NT2/D1 (cell line): ENCODE measurements at regions not wholly inside any gene's neighbourhood (a gene's known extent, or its start where the extent isn't known, plus 50 kb on each side); places are given as distances from the start of the nearest gene placed in this dataset.

Source experiments
- SUZ12 ChIP-seq: IDR thresholded peaks from 2 replicates; pipeline ENCODE4 v1.6.1; 2011; ENCODE audit not compliant: insufficient read length, insufficient read depth; ENCODE audit errors: extremely low read depth
- YY1 ChIP-seq: IDR thresholded peaks from 2 replicates; pipeline ENCODE4 v1.6.1; 2011; ENCODE audit not compliant: insufficient read length, insufficient read depth
- ZNF274 ChIP-seq: IDR thresholded peaks from 2 replicates; pipeline ENCODE4 v1.6.1; 2011; ENCODE audit warnings: mild to moderate bottlenecking, low read depth, low read length

DNA sequence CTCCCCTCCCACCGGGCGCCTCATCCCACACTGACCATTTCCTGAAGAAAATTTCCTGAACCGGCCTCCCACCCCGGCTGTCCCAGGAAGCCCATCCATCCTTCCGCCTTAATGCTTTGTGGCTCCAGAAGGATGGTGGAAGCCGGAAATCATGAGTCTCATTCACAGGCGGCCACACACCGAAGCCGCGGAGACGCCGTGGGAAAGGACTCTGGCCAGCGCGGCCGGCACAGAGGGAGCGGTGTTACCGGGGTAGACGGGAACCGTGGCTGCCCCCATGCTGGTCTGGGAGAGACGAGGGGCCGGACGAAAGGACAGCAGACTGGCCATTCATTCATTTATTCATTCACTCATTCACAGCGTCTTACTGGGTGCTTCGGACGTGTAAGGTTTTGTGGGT lies 326.8 kb downstream of the SEC14L1 start:
- TF ChIP-seq ZNF274 (no peak), SUZ12 (no peak), YY1 (no peak)
